Activated CD8-positive, alpha-beta memory T cell treated with anti-CD3 and anti-CD28 coated beads, Interleukin-2, amount 10 ng/mL, durations not matched to agents 7 days and 5 days (primary cell): ENCODE measurements at regions not wholly inside any gene's neighbourhood (a gene's known extent, or its start where the extent isn't known, plus 50 kb on each side); places are given as distances from the start of the nearest gene placed in this dataset.
"Not testable (repeated sequence)": the region's sequence is repeated elsewhere in the genome, so short reads cannot be mapped to it uniquely, and the experiment has no call there.

Experiments used
- ATAC-seq: fragments of 150-1000 bp; cut with Tn5 transposase; one replicate; pipeline ENCODE4 v1.10.0; 2021; ENCODE audit warnings: moderate library complexity
- CTCF ChIA-PET: fragments of 350-600 bp; sonication (Branson Sonifier 250); formaldehyde crosslinking; loops from one replicate; lab custom pipeline; 2021; ENCODE audit warnings: antibody characterized with exemption; lab: Charles Lee
- DNase-seq: peaks from one replicate; pipeline ENCODE4 v3.0.0-alpha.2; 2020
- H3K27ac Mint-ChIP-seq: one replicate; pipeline ENCODE4 v1.8.0; 2021; ENCODE audit warnings: mild to moderate bottlenecking, mixed read lengths
- H3K27me3 Mint-ChIP-seq: one replicate; pipeline ENCODE4 v1.8.0; 2021; ENCODE audit warnings: mixed read lengths
- H3K36me3 Mint-ChIP-seq: one replicate; pipeline ENCODE4 v1.8.0; 2021; ENCODE audit warnings: mild to moderate bottlenecking, mixed read lengths
- H3K4me1 Mint-ChIP-seq: one replicate; pipeline ENCODE4 v1.8.0; 2021; ENCODE audit warnings: mixed read lengths
- H3K4me3 Mint-ChIP-seq: one replicate; pipeline ENCODE4 v1.8.0; 2021; ENCODE audit warnings: mild to moderate bottlenecking, moderate library complexity, mixed read lengths
- H3K9me3 Mint-ChIP-seq: one replicate; pipeline ENCODE4 v1.8.0; 2022; ENCODE audit warnings: low read depth, mixed read lengths

GRCh38 chr9:105114964-105115728 is 129.3 kb upstream of the SLC44A1 start:
- Mint-ChIP-seq H3K36me3 (no peaks in the 10 kb centered on the region), H3K4me1 (peaks cover 22% of the 10 kb centered on the region), H3K4me3 (no peak overlapping the region), H3K9me3 (no peaks in the 10 kb centered on the region), H3K27me3 (no peaks in the 10 kb centered on the region), H3K27ac (peak overlapping the region; percentile 7)
- ATAC-seq = peak; percentile 76
- CTCF ChIA-PET = interaction anchor here (0.8 to 1.6 kb wide), 3 partner anchors 13 to 117 kb away, joined by 3 to 4 read pairs (median 3); no protein-coding TSS in a partner anchor
- peak; percentile 73 for DNase-seq

GRCh38 chr9:105116052-105116868 is 128.2 kb upstream of the SLC44A1 start:
- Mint-ChIP-seq H3K36me3 (no peaks in the 10 kb centered on the region), H3K27me3 (no peaks in the 10 kb centered on the region), H3K4me1 (peaks cover 22% of the 10 kb centered on the region), H3K4me3 (no peak overlapping the region), H3K9me3 (no peaks in the 10 kb centered on the region), H3K27ac (no peak overlapping the region)
- no peak for ATAC-seq
- no peak for DNase-seq
- CTCF ChIA-PET = no interaction called here

DNA sequence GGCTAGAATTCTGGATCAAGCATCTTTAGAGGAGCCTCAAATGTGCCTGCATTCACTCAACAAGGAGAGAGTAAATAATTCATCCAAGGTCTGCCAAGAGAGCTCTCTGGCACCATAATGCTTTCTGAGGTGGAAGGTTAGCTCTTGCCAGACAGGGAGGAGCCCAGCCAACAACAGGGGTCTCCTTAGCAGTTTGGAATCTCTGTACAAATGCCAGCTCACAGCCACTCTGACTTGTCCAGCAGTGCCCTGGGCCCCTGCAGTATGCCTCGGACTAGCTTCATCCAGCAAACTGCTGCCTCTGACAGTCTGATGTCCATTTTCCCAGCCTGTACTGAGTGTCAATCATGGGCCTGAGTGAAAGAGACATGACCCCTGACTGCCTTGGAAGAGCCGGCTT is 127.2 kb upstream of the SLC44A1 start:
- CTCF ChIA-PET = no interaction called here
- H3K4me3 Mint-ChIP-seq = no peak overlapping the region
- H3K4me1 Mint-ChIP-seq = peaks cover 22% of the 10 kb centered on the region
- no peaks in the 10 kb centered on the region for H3K9me3 Mint-ChIP-seq
- ATAC-seq (no peak), DNase-seq (no peak)
- H3K27me3 Mint-ChIP-seq = peaks cover 6% of the 10 kb centered on the region
- no peaks in the 10 kb centered on the region for H3K36me3 Mint-ChIP-seq
- no peak overlapping the region for H3K27ac Mint-ChIP-seq

DNA sequence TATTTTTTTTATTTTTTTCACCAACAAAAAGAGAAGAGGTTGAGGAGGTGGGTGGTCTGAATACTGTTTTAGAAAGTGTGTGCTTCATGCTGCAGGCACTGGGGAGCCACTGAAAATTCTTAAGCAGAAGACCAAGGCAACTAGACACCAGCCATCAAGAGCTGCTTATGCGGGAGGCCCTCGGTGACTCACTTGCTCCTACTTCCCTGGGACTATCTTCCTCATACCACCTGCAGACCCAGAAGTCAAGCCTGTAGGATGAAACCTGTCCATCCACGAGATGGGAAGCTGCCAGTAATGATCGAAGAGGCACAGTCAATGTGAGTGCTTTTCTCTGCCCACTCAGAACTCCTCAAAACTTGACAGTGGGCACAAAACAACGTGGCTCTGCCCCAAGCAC is 125.8 kb upstream of the SLC44A1 start:
- Mint-ChIP-seq H3K36me3 (no peaks in the 10 kb centered on the region), H3K4me1 (peaks cover 22% of the 10 kb centered on the region), H3K27me3 (peaks cover 7% of the 10 kb centered on the region), H3K9me3 (no peaks in the 10 kb centered on the region), H3K4me3 (no peak overlapping the region), H3K27ac (no peak overlapping the region)
- DNase-seq (no peak), ATAC-seq (no peak)
- CTCF ChIA-PET = no interaction called here

DNA sequence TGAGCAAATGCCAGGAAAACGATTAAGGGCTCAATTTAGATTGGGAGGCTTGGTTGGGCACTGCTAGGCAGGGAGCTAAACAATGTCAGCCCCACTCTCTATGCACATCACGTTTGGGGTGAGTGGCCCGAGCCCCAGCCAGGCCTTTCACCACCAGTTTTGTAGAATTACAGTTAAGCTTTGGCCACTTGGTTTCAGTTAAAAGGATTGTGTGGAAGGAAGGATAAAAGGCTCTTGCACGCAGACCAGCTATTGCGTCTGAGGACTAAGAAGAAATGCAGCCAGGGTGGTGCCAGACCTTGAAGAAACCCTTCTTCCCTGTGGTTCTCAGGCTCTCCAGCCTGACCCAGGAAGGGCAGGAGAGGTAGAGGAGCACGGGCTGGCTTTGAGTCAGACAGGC is 125.3 kb upstream of the SLC44A1 start:
- CTCF ChIA-PET = interaction anchor here (0.7 kb wide), 2 partner anchors 64 to 217 kb away, joined by 3 to 5 read pairs; no protein-coding TSS in a partner anchor
- ATAC-seq (no peak), DNase-seq (no peak)
- Mint-ChIP-seq H3K4me3 (no peak overlapping the region), H3K4me1 (peaks cover 17% of the 10 kb centered on the region), H3K27ac (no peak overlapping the region), H3K27me3 (peaks cover 7% of the 10 kb centered on the region), H3K9me3 (no peaks in the 10 kb centered on the region), H3K36me3 (no peaks in the 10 kb centered on the region)

DNA sequence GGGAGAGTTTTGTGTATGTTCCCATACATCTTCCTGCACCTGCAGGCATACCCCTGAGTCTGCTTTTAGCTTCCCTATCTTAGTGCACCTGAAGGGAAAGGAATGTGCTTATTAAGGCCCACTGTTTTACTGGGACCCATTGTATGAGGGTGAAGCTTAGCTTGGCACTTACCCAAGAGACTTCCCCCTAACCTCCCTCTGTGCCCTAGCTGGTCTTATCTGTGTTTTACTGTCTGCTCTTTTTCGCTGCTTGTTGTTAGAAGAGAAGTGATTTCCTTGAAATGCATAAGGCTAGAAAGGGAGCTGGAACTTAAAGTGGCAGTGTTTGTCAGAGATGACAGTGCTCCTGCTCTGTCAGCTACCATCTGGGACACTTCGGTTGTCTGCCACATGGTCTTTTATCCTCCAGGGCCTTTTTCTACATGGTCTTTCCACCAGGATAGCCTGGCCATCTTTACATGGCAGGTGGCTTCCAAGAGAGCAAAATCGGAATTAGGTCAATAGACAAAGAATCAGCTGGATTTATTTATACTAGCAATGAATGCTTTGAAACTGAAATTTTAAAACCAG is 122.5 kb upstream of the SLC44A1 start:
- H3K4me1 Mint-ChIP-seq = peaks cover 7% of the 10 kb centered on the region
- H3K36me3 Mint-ChIP-seq = no peaks in the 10 kb centered on the region
- no peaks in the 10 kb centered on the region for H3K9me3 Mint-ChIP-seq
- CTCF ChIA-PET = no interaction called here
- H3K4me3 Mint-ChIP-seq = no peak overlapping the region
- DNase-seq (no peak), ATAC-seq (no peak)
- no peak overlapping the region for H3K27ac Mint-ChIP-seq
- H3K27me3 Mint-ChIP-seq = peaks cover 18% of the 10 kb centered on the region

- H3K9me3 Mint-ChIP-seq, H3K4me3 Mint-ChIP-seq, H3K27ac Mint-ChIP-seq, DNase-seq, ATAC-seq, CTCF ChIA-PET, H3K36me3 Mint-ChIP-seq: not testable (repeated sequence)
- Mint-ChIP-seq H3K4me1 (peaks cover 30% of the 10 kb centered on the region), H3K27me3 (peaks cover 24% of the 10 kb centered on the region)
Measured at GRCh38 chr9:105124598-105124997, 119.9 kb upstream of the SLC44A1 start.

- Mint-ChIP-seq H3K9me3 (no peaks in the 10 kb centered on the region), H3K27me3 (peaks cover 30% of the 10 kb centered on the region), H3K27ac (no peak overlapping the region), H3K36me3 (no peaks in the 10 kb centered on the region), H3K4me3 (no peak overlapping the region), H3K4me1 (peaks cover 30% of the 10 kb centered on the region)
- DNase-seq (no peak), ATAC-seq (no peak)
- CTCF ChIA-PET = no interaction called here
Measured at GRCh38 chr9:105126226-105126625, 118.2 kb upstream of the SLC44A1 start.

DNA sequence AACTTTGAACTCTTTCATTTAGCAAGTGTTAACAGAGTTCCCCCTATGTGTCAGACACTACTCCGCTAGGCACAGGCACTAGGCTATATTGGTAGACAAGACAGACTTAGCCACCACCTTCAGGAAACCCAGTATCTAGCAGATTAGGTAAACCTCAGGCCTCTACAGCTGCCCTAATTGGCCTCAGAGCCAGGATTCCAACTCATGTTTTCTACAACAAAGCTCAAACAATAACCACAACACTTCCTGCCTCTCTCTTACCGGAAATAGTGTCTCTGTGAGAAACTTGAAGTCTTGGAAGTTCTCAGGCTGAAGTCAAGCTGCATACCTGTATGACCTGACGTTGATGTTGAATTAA is 116.6 kb upstream of the SLC44A1 start:
- H3K4me3 Mint-ChIP-seq = peak overlapping the region; percentile 11
- CTCF ChIA-PET = interaction anchor here (1.1 to 1.4 kb wide), 2 partner anchors 13 to 201 kb away, joined by 4 to 6 read pairs; no protein-coding TSS in a partner anchor
- peak; percentile 85 for DNase-seq
- H3K36me3 Mint-ChIP-seq = no peaks in the 10 kb centered on the region
- ATAC-seq = peak; percentile 100
- H3K4me1 Mint-ChIP-seq = peaks cover 30% of the 10 kb centered on the region
- peaks cover 23% of the 10 kb centered on the region for H3K27me3 Mint-ChIP-seq
- H3K27ac Mint-ChIP-seq = peak overlapping the region; percentile 23
- H3K9me3 Mint-ChIP-seq = no peaks in the 10 kb centered on the region

- DNase-seq = no peak
- H3K9me3 Mint-ChIP-seq = no peaks in the 10 kb centered on the region
- H3K4me3 Mint-ChIP-seq = no peak overlapping the region
- no peak for ATAC-seq
- no peaks in the 10 kb centered on the region for H3K36me3 Mint-ChIP-seq
- peaks cover 30% of the 10 kb centered on the region for H3K4me1 Mint-ChIP-seq
- H3K27ac Mint-ChIP-seq = no peak overlapping the region
- CTCF ChIA-PET = interaction anchor here (0.7 kb wide), 1 partner anchor 281 kb away, joined by 3 read pairs; no protein-coding TSS in a partner anchor
- H3K27me3 Mint-ChIP-seq = peaks cover 26% of the 10 kb centered on the region
Measured at GRCh38 chr9:105128908-105129600, 115.4 kb upstream of the SLC44A1 start.

GRCh38 chr9:105129731-105130130 is 114.7 kb upstream of the SLC44A1 start:
- Mint-ChIP-seq H3K9me3 (no peaks in the 10 kb centered on the region), H3K27me3 (peaks cover 23% of the 10 kb centered on the region), H3K27ac (no peak overlapping the region), H3K36me3 (no peaks in the 10 kb centered on the region), H3K4me1 (peaks cover 30% of the 10 kb centered on the region), H3K4me3 (no peak overlapping the region)
- CTCF ChIA-PET = no interaction called here
- no peak for DNase-seq
- no peak for ATAC-seq

DNA sequence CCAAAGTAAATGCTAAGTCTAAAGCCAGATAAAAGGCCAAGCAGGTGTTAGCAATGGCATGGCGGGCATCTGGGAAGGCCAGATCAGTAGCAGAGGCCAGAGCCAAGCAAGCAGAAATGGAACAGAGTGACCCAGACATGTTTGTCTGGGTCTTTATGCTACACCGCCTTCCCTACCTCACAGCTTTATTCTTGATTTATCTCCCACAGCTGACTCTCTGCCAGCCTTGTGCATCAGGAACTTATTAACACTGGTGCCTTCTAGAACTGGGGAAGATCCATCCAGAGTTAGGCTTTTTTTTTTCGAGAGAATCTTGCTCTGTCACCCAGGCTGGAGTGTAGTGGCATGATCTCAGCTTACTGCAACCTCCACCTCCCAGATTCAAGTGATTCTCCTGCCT is 112.5 kb upstream of the SLC44A1 start:
- Mint-ChIP-seq H3K27ac (no peak overlapping the region), H3K9me3 (no peaks in the 10 kb centered on the region), H3K4me3 (no peak overlapping the region), H3K36me3 (no peaks in the 10 kb centered on the region), H3K27me3 (peaks cover 15% of the 10 kb centered on the region), H3K4me1 (peaks cover 23% of the 10 kb centered on the region)
- ATAC-seq (no peak), DNase-seq (no peak)
- CTCF ChIA-PET = no interaction called here

DNA sequence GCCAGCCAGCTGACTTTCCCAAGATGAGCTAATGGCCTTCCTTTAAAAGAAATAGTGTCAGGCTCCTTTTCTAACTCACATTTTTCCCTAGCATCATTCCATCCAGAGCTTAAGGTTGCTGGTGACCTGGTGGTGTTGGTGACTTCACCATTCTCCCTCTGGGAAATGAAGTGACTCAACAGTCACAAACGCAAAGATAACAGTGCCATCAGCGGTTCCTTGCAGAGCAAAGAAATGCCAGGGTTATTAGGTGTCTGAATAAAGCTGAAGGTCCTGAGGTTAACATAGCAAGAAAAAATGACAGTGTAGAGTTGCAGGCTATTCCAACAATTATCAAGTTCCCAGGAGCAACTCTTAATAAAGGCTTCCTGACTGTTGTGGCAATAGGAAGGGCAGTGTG is 111.8 kb upstream of the SLC44A1 start:
- CTCF ChIA-PET = no interaction called here

More for the DNA sequence above, 111.8 kb upstream of the SLC44A1 start:
- no peak for ATAC-seq
- no peaks in the 10 kb centered on the region for H3K9me3 Mint-ChIP-seq
- DNase-seq = no peak
- H3K27me3 Mint-ChIP-seq = peaks cover 15% of the 10 kb centered on the region
- H3K4me3 Mint-ChIP-seq = no peak overlapping the region
- H3K27ac Mint-ChIP-seq = no peak overlapping the region
- no peaks in the 10 kb centered on the region for H3K36me3 Mint-ChIP-seq
- peaks cover 17% of the 10 kb centered on the region for H3K4me1 Mint-ChIP-seq
